GM18498 (cell line): ENCODE measurements at regions not wholly inside any gene's neighbourhood (a gene's known extent, or its start where the extent isn't known, plus 50 kb on each side); places are given as distances from the start of the nearest gene placed in this dataset.
"Not testable (repeated sequence)": the region's sequence is repeated elsewhere in the genome, so short reads cannot be mapped to it uniquely, and the experiment has no call there.

Experiments used
- ATAC-seq: cut with Tn5 transposase; IDR thresholded peaks from one replicate; pipeline ENCODE4 v1.9.1; 2021; ENCODE audit warnings: mild to moderate bottlenecking, moderate library complexity; ENCODE audit not compliant: unreplicated experiment

DNA sequence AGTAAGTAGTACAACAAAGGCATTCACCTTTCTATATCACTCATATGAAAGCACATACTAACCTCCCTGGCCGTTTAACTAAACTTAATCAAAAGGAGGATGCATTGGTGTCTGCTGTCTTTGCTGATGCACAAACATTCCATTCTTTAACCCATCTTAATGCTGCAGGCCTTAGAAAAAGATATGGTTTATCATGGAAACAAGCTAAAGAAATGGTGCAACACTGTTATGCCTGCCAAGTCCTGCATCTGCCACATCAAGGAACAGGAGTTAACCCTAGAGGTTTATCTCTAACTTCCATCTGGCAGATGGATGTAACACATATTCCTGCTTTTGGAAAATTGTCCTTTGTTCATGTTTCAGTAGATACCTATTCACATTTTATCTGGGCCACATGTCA lies 296.5 kb upstream of the DKK2 start:
- not testable (repeated sequence) for ATAC-seq

DNA sequence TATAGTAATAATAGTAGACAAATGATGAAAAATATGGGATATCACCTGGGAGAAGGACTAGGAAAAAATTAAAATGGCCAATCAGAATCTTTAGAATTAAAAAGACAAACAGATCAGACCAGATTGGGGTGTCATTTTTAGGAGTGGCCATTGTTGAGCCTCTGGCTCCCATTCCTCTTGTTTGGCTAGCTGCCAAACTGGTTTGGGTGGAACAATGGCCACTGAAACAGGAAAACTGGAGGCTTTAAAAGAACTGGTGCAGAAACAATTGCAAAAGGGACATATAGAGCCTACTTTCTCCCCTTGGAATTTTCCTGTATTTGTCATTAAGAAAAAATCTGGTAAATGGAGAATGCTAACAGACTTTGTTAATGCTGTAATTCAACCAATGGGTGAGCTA lies 294.8 kb upstream of the DKK2 start:
- no peak for ATAC-seq

DNA sequence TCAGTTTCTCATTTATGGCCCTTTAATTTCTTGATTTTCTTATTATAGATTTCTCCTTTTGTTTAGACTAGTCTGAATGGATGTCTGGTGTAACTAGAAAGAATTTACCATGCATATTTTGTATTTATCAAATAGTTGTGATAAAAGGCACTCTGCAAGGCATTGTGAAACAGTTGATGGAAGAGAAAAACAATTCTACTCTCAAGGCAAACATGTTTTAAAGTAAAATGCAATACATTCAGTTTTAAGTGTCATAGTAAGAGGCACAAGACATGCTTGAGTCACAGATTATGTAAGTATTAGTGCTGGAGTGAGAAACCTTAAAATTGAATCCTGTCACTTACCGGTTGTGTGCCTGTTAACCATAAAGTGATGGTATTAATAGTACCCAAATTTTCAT lies 283.3 kb upstream of the DKK2 start:
- ATAC-seq: no peak

DNA sequence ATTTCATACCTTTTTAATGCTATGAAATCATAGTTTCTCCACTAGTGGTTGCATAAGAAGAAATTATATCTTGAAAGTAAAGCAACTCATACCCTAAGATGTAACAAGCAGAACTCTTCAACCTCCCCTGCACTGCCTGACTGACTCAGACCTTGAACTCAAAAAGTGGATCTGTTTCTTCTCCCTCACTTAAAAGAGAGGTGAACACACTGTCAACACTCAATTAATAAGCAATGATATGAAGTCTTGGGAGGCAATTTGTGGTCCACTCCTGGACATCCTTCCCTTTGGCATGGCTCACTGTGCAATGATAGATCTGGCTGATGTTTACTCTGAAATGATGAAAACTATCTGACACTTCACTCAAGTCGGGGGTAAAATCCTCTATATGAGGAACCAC lies 282.0 kb upstream of the DKK2 start:
- no peak for ATAC-seq

DNA sequence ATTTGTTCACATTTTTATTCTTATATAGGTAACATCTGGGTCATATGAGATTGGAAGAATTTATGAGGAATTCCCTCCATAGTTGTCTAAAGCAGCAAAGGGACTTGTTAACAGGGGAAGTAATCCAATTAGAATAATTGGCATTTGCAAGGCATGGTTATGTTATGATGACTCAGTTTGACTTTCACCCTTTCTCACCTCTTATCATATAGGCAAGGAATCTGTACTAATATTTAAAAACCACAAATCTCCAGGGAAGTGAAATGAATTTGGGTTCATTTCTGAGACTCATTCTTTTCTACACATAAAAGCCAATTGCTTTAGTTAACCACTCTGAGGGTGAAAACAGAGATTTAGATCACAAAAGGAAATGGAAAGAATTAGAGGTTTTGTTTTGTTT lies 281.5 kb upstream of the DKK2 start:
- no peak for ATAC-seq

DNA sequence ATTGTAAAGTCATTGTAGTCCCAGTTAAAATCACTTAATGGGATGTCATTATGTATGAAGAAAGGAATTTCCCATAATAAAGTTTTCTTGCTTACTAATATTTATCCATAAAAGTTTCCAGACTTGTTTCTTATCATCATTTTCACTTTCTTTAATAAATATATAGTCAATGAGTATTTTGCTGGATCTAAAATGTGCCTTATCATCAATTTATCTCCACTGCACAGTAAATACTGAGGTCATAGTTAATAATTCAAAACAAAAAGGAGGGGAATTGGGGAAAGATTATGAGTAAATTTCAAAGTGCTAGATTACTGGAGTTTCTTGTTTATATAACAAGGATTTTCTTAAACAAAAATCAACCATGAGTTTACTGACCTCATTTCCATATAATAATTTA lies 279.5 kb upstream of the DKK2 start:
- no peak for ATAC-seq

DNA sequence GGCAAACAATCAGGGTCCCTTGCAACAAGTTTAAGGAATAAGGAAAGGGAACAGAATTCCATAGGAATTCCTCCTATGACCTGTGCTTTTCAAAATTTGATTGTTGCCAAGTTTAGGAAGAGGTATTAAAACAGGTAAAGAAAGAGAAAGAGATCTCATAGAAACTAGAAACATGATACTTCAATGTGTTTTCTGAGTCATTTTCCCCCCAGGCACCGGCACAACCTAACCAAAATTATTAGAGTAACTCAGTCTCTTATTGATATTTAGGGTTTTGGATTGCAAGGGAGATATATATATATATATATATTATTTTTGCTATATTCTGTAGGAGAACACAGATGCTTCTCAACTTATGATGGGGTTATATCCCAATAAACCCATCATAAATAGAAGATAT lies 278.0 kb upstream of the DKK2 start:
- ATAC-seq: no peak

DNA sequence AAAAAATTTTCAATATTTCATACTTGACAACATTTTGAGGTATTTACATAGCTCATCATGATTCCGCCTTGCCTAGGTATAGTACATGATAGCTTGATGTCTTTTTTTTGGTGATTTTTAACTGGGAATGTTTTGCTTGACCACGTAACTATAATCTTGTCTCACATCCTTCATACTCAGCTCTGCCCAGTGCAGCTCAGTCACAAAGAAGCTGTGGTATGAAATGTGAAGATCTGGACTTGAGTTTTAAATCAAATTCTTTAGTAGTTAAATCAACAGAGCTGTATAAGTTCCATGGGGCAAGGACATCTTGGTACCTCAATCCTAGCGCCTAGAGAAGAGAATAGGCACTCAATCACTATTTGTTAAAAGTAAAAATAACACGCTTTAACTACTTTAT lies 276.3 kb upstream of the DKK2 start:
- no peak for ATAC-seq

DNA sequence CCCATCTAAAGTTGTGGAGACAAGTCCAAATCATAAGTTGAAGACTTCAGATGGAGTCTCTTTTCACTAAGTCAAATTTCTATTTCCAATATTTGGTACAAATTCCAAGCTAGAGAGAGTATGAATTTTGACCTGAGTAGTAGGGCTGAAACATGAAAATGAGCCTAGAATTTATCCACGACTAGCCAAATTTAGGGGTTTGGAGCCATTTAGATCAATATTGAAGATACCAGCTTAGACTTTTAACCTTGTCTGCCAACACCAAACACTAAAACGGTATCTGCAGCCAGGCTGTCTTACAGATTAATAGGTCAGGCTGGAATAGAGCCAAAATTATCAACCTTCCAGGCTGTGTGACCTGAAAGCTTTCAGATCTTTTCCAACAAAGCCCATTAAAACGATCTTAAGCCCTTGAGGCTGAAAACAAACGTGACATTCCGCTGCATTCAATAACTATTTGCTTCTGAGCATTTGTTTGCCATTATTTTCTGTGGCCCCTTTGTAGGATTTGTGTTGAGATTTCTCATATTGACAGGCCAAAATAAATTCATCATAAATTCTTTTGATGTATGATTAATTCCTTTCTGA lies 268.7 kb upstream of the DKK2 start:
- ATAC-seq: no peak

DNA sequence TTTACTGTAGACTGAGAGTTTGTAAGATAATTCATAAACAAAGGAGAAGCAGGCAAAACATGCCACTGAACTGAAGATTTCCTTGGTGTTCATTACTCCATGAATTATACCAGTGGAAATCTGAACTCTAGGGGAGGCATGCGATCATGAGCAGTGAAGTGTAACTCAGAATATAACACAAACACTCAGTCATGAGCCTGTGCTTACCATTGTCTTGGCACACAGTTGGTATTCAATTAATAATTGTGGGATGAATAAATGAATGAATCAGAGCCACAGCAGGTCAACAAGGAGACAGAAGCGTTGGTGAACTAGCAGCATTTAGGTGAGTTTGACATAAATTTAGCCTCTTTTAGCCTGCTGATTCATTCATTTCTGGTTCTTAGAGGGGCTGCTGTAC lies 263.5 kb upstream of the DKK2 start:
- no peak for ATAC-seq

DNA sequence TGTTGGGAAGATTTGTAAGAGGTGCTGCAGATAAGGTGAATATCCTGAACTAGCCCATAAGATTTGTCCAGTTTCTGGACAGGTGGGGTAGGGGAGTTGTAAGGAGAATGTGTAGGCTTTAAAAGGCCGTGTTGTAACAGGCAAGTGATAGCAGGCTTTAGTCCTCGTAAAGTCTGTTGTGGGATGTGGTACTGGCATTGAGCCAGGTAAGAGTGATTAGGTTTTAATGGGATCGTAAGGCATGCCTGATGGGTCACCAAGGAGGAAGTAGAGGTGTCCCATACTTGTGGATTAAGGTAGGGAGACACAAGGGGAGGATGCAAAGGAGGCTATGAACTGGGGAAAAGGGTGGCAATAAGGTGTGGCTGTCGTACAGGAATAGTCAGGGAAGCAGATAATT lies 256.9 kb upstream of the DKK2 start:
- no peak for ATAC-seq

DNA sequence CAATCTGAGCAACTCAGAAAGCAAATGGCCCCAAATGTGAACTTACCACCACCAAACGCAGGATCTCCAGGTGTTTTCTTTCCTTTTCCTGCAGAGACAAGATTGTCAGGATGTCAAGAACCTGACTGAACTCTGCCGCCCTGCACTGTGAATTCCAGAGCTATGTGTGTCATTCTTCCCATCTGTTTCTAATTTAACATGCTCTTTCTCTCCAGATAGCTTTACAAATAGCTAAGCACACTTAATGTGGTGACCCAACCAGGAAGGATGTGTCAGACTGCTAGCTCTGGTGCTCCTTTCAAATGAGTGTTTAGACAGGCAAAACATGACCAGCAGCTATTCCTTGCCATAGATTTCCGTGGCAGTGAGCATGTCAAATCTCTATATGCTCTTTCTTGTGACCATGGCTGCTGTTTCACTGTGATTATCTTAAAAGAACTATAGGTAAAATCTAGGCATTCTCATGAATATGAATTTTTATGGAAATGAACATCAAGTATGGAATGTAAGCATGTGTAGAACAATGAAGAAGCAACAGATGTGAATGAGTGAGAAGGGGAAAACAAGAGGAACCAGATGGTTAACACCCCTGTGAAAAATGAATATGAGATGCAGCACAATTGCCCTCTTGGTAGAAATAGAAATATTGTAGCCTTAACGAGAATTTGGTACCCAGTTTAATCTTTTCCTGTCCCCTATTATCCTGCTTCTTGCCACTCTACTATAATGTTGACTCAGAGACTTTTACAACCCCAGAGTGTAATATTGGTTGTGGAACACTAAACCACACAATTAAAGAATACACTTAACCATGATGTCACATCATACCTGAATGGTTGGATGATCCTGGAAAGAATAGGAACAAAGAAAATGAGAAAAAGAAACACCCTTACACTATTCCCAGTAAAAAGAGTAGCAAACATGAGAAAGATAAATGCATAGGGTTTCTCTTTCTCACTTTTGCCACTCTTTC lies 247.8 kb upstream of the DKK2 start:
- ATAC-seq: no peak

DNA sequence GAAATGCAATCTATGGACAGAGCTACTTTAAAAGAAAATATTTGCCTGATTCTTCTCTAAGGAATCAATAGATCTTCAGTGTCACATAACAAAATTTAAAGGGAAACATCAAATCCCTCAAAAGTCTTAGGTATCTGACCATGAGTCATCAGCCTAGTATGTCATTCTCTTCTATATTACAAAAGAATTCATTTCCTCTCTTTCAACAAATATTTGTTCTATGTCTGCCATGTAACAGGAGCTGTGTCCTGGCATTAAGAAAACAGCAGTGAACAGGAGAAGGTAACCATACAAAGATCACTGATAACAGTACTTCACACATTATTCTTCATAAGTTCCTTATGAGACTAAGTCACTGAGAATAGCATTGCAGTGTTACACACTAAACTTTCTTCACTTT lies 243.6 kb upstream of the DKK2 start:
- ATAC-seq: no peak

DNA sequence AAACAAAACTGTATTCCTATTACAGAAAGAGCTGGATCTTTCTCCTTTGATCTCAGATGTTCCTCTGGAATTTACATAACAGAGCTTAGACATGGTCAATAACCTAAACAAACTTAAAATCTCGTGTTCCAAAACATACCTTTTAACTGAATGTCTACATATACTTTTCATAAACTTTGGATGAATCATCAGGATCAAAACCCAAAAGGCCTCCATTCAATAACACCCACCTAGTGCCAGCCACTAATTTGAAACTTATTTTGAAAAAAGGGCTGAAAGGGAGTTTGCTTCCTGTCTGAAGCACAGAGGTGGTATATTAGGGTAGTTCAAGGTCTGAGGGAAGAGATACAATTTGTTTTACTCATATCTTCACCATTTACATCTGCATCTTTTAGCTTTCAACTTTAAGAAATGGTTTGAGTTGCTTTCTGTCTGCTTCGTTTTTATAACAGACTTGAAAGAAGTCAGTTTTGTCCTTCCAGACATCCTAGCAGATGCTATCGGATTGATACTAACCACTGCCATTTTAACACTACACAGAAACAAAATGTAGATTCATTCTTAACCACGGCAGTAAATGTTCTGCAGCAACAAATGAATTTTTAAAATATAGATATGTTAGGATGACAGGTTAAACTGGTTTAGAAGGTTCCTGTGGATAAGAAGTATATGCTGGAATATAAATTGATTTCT lies 242.8 kb upstream of the DKK2 start:
- ATAC-seq: no peak

DNA sequence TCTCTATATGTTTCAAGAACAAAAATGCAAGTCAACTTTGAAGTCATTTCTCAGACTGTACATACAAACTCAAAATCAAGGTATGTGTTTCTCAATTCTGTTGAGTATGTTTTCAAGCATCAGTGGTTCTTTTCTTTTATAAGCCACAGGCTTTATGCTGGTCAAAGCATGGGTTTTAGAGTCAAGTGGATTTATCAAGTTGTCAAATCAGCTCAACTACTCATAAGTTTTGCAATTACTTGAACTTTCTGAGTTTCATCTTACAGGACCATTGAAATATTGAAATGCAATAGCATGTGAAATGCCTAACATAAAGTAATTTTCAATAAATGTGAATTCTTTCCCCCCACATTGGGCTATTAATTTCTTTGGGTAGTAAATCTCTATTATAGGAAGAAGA lies 239.9 kb upstream of the DKK2 start:
- no peak for ATAC-seq

DNA sequence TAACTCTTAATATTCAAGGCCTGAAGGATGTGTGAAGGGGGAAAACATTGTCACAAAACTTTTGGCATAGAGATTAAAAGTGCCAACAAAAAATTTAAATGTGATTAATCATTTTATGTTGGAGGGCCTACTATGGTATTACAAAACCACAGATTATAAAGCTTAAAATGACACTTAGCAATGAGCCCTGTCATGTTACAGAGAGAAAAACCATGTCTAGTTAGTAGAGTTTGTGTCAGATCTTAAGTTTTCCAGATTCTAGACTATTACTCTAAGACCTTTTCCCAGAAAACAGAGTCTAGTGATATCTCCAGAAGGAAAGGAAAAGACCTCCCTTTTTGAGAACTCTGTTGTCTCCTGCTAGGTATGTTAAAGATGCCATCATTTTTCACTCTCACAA lies 239.1 kb upstream of the DKK2 start:
- ATAC-seq: no peak

DNA sequence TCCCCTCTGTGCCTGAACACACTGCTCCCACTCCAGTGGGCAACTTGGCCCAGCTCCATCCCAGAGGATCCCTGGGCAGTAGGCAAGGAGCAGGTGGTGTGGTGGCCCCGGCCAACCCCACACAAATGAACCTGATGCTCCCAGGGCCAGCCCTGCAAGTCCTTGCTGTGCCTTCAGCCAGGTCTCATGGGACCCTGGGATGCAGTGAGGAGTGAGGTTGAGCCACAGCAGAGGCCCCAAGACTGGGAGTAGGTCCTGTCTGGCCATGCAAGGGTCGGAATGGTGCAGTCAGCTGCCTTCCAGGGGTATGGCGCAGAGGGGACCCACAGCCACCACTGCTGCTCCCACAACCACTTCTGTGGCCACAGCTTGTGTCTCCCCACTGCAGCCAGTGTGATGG lies 234.5 kb upstream of the DKK2 start:
- no peak for ATAC-seq

DNA sequence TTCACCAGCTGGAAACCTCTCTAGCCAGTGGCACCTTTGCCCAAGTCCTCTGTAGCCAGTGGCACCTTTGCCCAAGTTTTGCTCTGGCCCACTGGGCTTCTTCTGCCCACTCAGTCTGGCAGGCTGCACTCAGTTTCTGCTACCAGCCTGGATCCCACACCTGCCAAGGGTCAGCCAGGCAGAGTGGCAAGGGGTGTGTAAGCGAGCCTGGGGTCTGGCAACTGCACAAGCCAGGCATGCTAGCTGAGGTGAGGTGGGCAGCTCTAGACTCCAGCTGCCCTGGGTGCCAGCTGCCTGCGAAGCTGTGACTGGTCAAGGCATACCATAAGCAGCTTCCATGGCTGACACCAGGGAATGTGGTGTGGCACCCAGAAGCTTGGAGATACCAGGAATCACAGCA lies 233.1 kb upstream of the DKK2 start:
- ATAC-seq: no peak

DNA sequence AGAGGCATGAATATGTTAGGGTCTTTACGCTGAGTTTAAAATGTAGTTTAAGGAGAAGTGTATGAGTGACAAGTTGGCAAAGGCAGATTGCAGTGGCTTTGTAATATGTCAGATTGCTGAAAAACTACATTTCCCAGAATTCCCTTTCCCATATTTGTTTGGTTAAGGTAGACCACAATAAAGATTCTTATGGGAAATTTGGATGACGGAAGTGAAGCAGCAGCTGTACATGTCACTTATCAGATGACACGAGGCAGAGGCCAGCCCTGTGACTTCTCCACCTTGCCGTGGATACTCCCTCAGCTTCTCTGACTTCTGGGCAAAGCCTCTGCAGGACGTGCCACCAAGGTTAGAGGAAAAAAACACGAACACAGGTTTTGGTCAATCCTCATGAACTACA lies 229.7 kb upstream of the DKK2 start:
- ATAC-seq: no peak

DNA sequence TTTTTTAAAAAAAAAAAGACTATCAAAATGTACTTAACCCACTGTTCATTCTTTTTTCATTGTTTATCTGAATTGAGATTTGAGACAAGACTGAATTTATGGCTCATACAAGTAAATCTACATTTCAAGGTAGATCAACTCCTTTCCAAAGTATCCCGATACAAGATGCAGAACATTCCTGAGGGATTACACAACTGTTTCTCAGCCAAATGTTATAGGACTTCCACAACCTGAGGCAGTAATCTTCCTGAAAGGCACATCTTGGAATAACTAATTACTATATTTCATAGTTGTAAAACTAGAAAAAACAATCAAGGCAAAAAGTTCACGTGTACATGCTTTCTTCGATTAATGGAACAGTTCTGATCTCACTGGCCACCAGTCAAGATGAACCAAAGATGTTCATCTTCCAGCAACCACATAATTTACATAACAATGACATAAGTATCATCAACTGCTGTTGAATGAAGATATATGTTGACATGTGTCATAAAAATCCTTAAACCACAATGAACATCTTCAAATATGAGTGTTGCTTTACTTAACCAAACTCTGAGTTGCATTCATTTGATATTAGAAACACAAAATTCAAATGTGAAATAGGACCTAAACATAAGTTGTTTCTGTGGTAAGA lies 225.2 kb upstream of the DKK2 start:
- ATAC-seq: no peak

DNA sequence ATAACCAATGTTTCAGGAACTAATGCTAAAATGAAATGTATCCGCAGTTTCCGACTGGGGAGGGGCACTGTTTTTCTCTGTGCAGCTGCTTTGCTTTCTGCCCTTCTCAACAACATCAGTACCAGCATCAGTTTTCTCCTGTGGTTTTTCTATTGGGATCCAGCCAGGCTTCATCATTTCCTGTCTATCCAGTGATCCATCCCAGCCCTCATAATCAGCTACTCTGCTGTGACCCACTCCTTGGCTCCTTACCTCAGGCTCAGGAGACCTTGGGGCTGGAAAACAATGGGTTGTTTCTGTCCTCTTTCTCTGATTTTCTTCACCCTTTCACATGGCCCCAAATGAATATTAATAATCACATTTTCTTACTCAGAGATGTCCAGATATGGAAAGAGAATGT lies 222.2 kb upstream of the DKK2 start:
- ATAC-seq: no peak

DNA sequence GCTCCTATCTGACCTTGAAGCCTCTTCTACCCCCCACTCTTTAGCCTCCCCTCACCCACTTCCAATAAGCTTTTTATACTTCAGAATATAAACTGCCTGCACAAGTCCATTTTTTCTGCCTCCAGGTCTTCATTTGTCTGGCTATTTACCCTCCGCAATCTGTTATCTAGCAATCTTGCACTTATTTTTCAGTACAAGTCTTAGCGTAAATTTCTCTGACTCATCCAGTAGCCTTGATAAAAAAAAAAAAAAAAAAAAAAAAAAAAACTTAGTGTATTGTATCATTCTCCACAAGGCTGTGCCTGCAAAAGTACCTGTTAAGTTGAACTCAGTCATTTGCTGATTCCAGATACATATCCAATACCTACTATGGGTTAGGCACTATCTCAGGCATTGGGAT lies 219.5 kb upstream of the DKK2 start:
- no peak for ATAC-seq
